Left lung (tissue), 4 donors: ENCODE measurements at regions not wholly inside any gene's neighbourhood (a gene's known extent, or its start where the extent isn't known, plus 50 kb on each side); places are given as distances from the start of the nearest gene placed in this dataset.
A peak's percentile ranks its signal among the peaks of the same experiment; 100 is the strongest.

Experiments
- ATAC-seq: fragments of 200-7000 bp; cut with Tn5 transposase; one replicate; pipeline ENCODE4 v1.9.1; 2020; ENCODE audit warnings: moderate library complexity
- DNase-seq, 4 donors: peaks; one replicate each; pipeline ENCODE4 v3.0.0-alpha.2; 2013 to 2020
- H3K27ac ChIP-seq, 2 donors: fragments of 200-600 bp; sonication (generic) in 1 of 2; one replicate each; pipeline versions ENCODE4 v1.5.0 to v1.8.0; 2020 to 2021
- H3K27me3 ChIP-seq, 2 donors: fragments of 200-600 bp; sonication (generic) in 1 of 2; one replicate each; pipeline versions ENCODE4 v1.5.0 to v1.8.0; 2020 to 2021
- H3K36me3 ChIP-seq, 2 donors: fragments of 200-600 bp; sonication (generic) in 1 of 2; one replicate each; pipeline versions ENCODE4 v1.5.0 to v1.8.0; 2020 to 2021
- H3K4me1 ChIP-seq, 2 donors: fragments of 200-600 bp; one replicate each; pipeline ENCODE4 v1.8.0; 2021
- H3K4me3 ChIP-seq, 2 donors: fragments of 200-600 bp; sonication (generic) in 1 of 2; one replicate each; pipeline versions ENCODE4 v1.5.0 to v1.8.0; 2020 to 2021; ENCODE audit warnings: mild to moderate bottlenecking in 1 of 2
- H3K9me3 ChIP-seq, 2 donors: fragments of 200-600 bp; sonication (generic) in 1 of 2; one replicate each; pipeline versions ENCODE4 v1.5.0 to v1.8.0; 2020 to 2021
- CTCF ChIP-seq, 2 donors: fragments of 200-600 bp; sonication (generic) in 1 of 2; IDR thresholded peaks; one replicate each; pipeline versions ENCODE4 v1.5.0 to v1.8.0; 2021; ENCODE audit warnings: antibody characterized with exemption in 2 of 2
- intact Hi-C, 2 donors: fragments of 100-400 bp; cut with DNase I; formaldehyde crosslinking; loops; one replicate each; pipeline versions ENCODE4 v1.11.2 to v1.14.2; 2022
- donor health status: DM: no; HTN: yes; CAD: no.
- donor health status: DM: no; HTN: no; CAD: no.

- peak in 2 of 4 donors; percentile 7 to 66 for DNase-seq
- no peak for ATAC-seq
- no peaks in the 10 kb centered on the region for H3K4me1 ChIP-seq
- intact Hi-C loops = no loop called here
- no peaks in the 10 kb centered on the region for H3K36me3 ChIP-seq
- no peak overlapping the region for H3K27ac ChIP-seq
- no peak for TF ChIP-seq CTCF (IDR thresholded peaks at IDR 0.05)
- no peak overlapping the region for H3K4me3 ChIP-seq
- H3K27me3 ChIP-seq = no peaks in the 10 kb centered on the region
- peaks cover 0 to 12% of the 10 kb centered on the region in 2 donors for H3K9me3 ChIP-seq
Observed at GRCh38 chr13:34224877-34225276, 406.9 kb downstream of the RFC3 start.

DNA sequence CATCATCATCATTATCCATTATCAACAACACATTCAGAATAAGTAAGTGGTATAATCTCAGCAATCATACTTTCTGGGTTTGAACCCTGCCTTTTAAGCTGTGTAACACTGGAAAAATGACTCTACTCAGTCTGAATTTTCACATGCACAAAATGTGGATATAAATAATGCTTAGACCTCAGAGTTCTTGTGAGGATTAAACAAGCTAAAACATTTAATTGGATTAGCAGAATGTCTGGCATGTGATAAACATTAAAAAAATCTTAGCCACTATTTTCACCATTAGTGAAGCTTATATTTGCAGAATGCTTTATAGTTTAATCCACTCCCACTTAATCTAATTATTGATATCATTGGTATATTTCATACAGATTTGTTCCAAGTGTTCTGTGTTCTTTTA lies 412.3 kb downstream of the RFC3 start:
- no peak overlapping the region for H3K27ac ChIP-seq
- H3K4me3 ChIP-seq = no peak overlapping the region
- DNase-seq = no peak
- peaks cover 0 to 17% of the 10 kb centered on the region in 2 donors for H3K9me3 ChIP-seq
- TF ChIP-seq CTCF (IDR thresholded peaks at IDR 0.05) = no peak
- no peaks in the 10 kb centered on the region for H3K4me1 ChIP-seq
- intact Hi-C loops = no loop called here
- ATAC-seq = no peak
- no peaks in the 10 kb centered on the region for H3K36me3 ChIP-seq
- no peaks in the 10 kb centered on the region for H3K27me3 ChIP-seq

GRCh38 chr13:34241332-34241731 lies 423.4 kb downstream of the RFC3 start:
- intact Hi-C loops = no loop called here
- no peaks in the 10 kb centered on the region for H3K36me3 ChIP-seq
- H3K4me3 ChIP-seq = no peak overlapping the region
- H3K27ac ChIP-seq = no peak overlapping the region
- ATAC-seq = no peak
- H3K9me3 ChIP-seq = peaks cover 0 to 19% of the 10 kb centered on the region in 2 donors
- H3K27me3 ChIP-seq = no peaks in the 10 kb centered on the region
- no peak for DNase-seq
- H3K4me1 ChIP-seq = no peaks in the 10 kb centered on the region
- no peak for TF ChIP-seq CTCF (IDR thresholded peaks at IDR 0.05)

- H3K4me3 ChIP-seq = no peak overlapping the region
- no peak for DNase-seq
- intact Hi-C loops = no loop called here
- no peaks in the 10 kb centered on the region for H3K4me1 ChIP-seq
- ATAC-seq = no peak
- no peak for TF ChIP-seq CTCF (IDR thresholded peaks at IDR 0.05)
- peaks cover 0 to 12% of the 10 kb centered on the region in 2 donors for H3K9me3 ChIP-seq
- no peaks in the 10 kb centered on the region for H3K27me3 ChIP-seq
- no peaks in the 10 kb centered on the region for H3K36me3 ChIP-seq
- H3K27ac ChIP-seq = no peak overlapping the region
Observed at GRCh38 chr13:34243403-34243802, 425.5 kb downstream of the RFC3 start.

- no peak overlapping the region for H3K27ac ChIP-seq
- no peaks in the 10 kb centered on the region for H3K27me3 ChIP-seq
- no peaks in the 10 kb centered on the region for H3K36me3 ChIP-seq
- H3K4me3 ChIP-seq = no peak overlapping the region
- DNase-seq = no peak
- H3K9me3 ChIP-seq = no peaks in the 10 kb centered on the region
- H3K4me1 ChIP-seq = no peaks in the 10 kb centered on the region
- no peak for TF ChIP-seq CTCF (IDR thresholded peaks at IDR 0.05)
- intact Hi-C loops = no loop called here
- peak; percentile 59 for ATAC-seq
Observed at GRCh38 chr13:34246511-34246910, 428.6 kb downstream of the RFC3 start.
